Thymus (tissue), 11 donors: ENCODE measurements at regions not wholly inside any gene's neighbourhood (a gene's known extent, or its start where the extent isn't known, plus 50 kb on each side); places are given as distances from the start of the nearest gene placed in this dataset.
"Not testable (repeated sequence)": the region's sequence is repeated elsewhere in the genome, so short reads cannot be mapped to it uniquely, and the experiment has no call there.

Experiments
- DNase-seq, 9 donors: peaks; one replicate each; pipeline ENCODE4 v3.0.0-alpha.2; 2013; ENCODE audit warnings: low spot score in 9 of 9, low read depth in 6 of 9, missing footprints in 1 of 9
- H3K27ac ChIP-seq, 2 donors: one replicate each; pipeline ENCODE4 v1.5.1; 2013; ENCODE audit warnings: control low read depth in 1 of 2, low read depth in 1 of 2, low read length in 1 of 2, mild to moderate bottlenecking in 1 of 2, moderate library complexity in 1 of 2
- H3K27me3 ChIP-seq, 2 donors: one replicate each; pipeline ENCODE4 v1.5.1; 2013; ENCODE audit warnings: low read length in 1 of 2; ENCODE audit not compliant: control insufficient read depth in 2 of 2, insufficient read depth in 1 of 2
- H3K36me3 ChIP-seq, 2 donors: one replicate each; pipeline ENCODE4 v1.5.1; 2013; ENCODE audit warnings: low read length in 1 of 2, mild to moderate bottlenecking in 1 of 2, moderate library complexity in 1 of 2; ENCODE audit not compliant: control insufficient read depth in 2 of 2, insufficient read depth in 2 of 2
- H3K4me1 ChIP-seq, 2 donors: one replicate each; pipeline ENCODE4 v1.5.1; 2013; ENCODE audit warnings: low read length in 2 of 2; ENCODE audit not compliant: control insufficient read depth in 2 of 2, insufficient read depth in 2 of 2
- H3K4me3 ChIP-seq, 2 donors: one replicate each; pipeline ENCODE4 v1.5.1; 2013; ENCODE audit warnings: low read length in 2 of 2, control low read depth in 1 of 2, mild to moderate bottlenecking in 1 of 2
- H3K9me3 ChIP-seq, 2 donors: one replicate each; pipeline ENCODE4 v1.5.1; 2013; ENCODE audit warnings: low read length in 1 of 2, mild to moderate bottlenecking in 1 of 2; ENCODE audit not compliant: control insufficient read depth in 2 of 2, insufficient read depth in 1 of 2
- WGBS: extraction: QIAGEN DNeasy Blood & Tissue Kit; methylation state at CpG from one replicate; pipeline ENCODE4 v1.1.7; 2013; 5-methylcytosine and 5-hydroxymethylcytosine counted together
- donor health status: healthy.

DNA sequence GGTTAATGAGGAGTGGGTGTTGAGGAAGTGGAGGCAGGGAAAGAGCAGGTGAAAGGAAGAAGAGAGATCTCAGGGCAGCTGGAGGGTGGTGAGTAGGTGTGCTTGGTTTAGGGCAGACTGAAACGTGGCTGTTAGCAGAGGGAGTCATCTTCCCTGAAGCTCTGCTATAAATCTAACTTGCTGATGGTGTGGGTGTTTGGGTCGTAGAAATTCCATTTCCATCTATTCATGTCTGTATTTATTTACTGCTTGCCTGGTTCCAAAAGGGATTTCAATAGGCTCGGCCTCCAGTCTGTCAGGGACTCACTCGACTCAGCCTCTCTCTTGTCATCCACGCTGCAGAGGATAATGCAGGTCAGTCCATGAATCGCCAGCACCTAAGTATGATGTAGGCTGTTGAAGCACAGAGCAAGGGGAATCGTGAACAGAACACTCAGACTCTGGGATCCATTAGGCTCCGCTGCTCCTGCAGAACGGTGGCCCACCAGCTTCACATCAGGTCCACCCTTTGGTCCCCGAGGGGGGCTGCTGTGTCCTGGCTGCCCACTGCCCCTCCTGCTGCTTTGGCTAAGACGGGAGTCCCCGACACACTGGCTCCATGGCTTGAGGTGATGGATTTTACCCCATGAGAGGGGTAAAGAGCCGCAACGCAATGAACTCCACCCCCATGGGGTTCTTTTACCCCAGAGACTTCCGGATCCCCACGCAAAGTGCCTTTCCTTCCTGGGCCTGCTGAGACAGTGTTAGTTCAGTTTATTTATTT lies 156.2 kb downstream of the RHOU start:
- H3K4me1 ChIP-seq: peaks cover 0 to 17% of the 10 kb centered on the region in 2 donors
- 95% methylated on average over 16 of the region's 16 CpGs for WGBS
- no peak overlapping the region for H3K4me3 ChIP-seq
- H3K27me3 ChIP-seq: no peaks in the 10 kb centered on the region
- H3K9me3 ChIP-seq: no peaks in the 10 kb centered on the region
- no peak overlapping the region for H3K27ac ChIP-seq
- DNase-seq: no peak
- no peaks in the 10 kb centered on the region for H3K36me3 ChIP-seq

DNA sequence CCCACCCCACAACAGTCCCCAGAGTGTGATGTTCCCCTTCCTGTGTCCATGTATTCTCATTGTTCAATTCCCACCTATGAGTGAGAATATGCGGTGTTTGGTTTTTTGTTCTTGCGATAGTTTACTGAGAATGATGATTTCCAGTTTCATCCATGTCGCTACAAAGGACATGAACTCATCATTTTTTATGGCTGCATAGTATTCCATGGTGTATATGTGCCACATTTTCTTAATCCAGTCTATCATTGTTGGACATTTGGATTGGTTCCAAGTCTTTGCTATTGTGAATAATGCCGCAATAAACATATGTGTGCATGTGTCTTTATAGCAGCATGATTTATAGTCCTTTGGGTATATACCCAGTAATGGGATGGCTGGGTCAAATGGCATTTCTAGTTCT lies 156.9 kb downstream of the RHOU start:
- not testable (repeated sequence) for H3K9me3 ChIP-seq, DNase-seq, H3K4me3 ChIP-seq, H3K27me3 ChIP-seq, H3K27ac ChIP-seq, H3K36me3 ChIP-seq
- WGBS: 98% methylated on average over 3 of the region's 4 CpGs
- H3K4me1 ChIP-seq: peaks cover 0 to 17% of the 10 kb centered on the region in 2 donors

DNA sequence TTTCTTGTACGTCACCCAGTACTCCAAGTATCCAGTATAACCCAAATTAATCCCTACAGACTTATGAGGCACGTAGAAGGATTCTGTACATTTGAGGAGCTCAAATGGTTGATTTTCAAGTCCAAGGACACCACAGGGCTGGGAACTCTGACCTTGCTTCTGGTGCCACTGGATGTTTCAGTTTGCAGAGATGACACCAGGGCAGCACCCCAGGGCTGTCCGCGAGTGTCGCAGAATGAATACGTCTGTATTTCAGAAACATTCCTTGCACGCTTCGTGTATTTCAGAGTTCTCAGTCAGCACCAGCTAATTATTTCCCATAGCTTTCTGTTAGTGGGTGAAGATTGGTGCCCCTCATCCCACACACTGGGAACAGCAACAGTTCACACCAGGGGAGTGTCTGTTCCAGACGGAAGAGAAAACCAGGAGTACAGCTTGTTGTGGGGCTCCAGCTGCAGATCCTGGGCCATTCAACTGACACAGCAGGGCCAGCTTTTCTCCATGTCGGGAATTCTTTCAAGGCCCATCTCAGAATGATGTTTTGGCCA lies 159.2 kb downstream of the RHOU start:
- DNase-seq: no peak
- Histone ChIP-seq H3K27me3 (no peaks in the 10 kb centered on the region), H3K4me1 (peaks cover 0 to 29% of the 10 kb centered on the region in 2 donors), H3K27ac (no peak overlapping the region), H3K4me3 (no peak overlapping the region), H3K36me3 (no peaks in the 10 kb centered on the region), H3K9me3 (no peaks in the 10 kb centered on the region)
- whole genome bisulfite sequencing: 97% methylated on average over 10 of the region's 10 CpGs

DNA sequence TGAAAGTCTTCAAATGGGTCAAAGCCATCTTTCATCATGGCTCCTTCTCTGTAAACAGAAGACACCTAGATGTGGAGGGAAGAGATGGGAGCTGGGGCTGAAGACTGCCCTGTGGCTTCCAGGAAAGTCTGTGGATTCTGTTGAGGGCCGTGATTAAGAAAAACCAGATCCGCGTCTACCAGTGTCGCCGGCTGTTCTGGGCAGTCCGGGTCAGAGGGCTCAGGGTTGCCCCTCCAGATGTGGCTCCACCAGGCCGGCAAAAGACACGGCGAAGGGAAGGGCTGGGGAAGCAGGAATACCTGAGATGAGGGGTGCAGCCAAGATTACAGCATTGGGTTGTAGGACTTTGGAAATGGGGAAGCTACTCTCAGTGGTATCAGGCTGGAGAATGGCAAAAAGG lies 162.6 kb downstream of the RHOU start:
- no peaks in the 10 kb centered on the region for H3K27me3 ChIP-seq
- no peak overlapping the region for H3K4me3 ChIP-seq
- H3K27ac ChIP-seq: no peak overlapping the region
- no peaks in the 10 kb centered on the region for H3K36me3 ChIP-seq
- DNase-seq: no peak
- H3K9me3 ChIP-seq: no peaks in the 10 kb centered on the region
- 97% methylated on average over 9 of the region's 9 CpGs for WGBS
- peaks cover 8 to 45% of the 10 kb centered on the region in 2 donors for H3K4me1 ChIP-seq

DNA sequence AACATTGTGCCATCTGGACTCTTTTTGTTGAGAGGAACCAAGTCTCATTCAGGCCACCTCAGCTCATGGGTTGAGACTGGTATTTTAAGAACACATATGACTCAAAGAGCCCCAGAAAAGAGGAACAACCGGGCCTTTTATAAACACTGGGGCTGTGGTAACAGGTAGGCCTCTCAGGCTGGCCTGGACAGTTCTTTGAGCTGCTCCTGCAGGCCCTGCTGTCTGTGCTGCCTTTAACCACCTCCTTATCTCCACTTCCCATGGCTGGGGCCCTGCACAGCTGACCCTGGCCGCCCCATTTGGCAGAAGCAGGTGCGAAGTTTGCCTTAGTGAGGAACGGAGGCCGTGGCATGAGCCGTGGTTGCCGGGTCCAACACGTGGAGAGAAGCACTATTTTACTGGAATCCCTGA lies 163.3 kb downstream of the RHOU start:
- peaks cover 8 to 51% of the 10 kb centered on the region in 2 donors for H3K4me1 ChIP-seq
- H3K9me3 ChIP-seq: no peaks in the 10 kb centered on the region
- H3K27ac ChIP-seq: no peak overlapping the region
- no peak overlapping the region for H3K4me3 ChIP-seq
- WGBS: 30% methylated on average over 8 of the region's 8 CpGs
- no peaks in the 10 kb centered on the region for H3K36me3 ChIP-seq
- DNase-seq: peak in 1 of 9 donors; percentile 23
- no peaks in the 10 kb centered on the region for H3K27me3 ChIP-seq

DNA sequence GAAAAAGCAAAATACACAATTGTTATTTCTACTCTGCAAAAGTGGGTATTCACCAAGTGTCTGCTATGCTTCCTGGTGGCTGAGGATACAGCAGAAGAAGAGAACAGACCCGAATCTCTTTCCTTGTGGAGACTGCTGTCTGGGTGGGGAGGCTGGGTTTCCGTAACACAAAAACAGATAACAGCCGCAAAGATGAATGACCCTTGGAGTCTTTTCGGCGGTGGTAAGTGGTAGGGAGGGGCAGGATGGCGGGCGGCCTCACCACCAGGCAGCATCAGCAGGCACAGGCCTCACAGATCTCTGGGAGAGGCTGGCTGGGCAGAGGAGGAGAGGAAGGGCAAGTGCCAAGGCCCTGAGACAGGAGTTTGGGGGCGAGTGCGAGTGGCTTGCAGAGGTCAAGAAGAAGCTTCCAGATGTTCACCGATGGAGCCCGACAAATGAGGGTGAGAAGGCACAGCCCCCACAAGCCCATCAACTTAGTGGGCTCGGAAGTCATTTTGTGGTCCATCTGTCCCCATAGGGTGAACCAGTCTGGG lies 164.2 kb downstream of the RHOU start:
- no peak for DNase-seq
- Histone ChIP-seq H3K4me3 (no peak overlapping the region), H3K27me3 (no peaks in the 10 kb centered on the region), H3K27ac (peak overlapping the region in 1 of 2 donors; percentile 77), H3K4me1 (peaks cover 8 to 54% of the 10 kb centered on the region in 2 donors), H3K36me3 (no peaks in the 10 kb centered on the region), H3K9me3 (no peaks in the 10 kb centered on the region)
- WGBS: 97% methylated on average over 12 of the region's 12 CpGs

DNA sequence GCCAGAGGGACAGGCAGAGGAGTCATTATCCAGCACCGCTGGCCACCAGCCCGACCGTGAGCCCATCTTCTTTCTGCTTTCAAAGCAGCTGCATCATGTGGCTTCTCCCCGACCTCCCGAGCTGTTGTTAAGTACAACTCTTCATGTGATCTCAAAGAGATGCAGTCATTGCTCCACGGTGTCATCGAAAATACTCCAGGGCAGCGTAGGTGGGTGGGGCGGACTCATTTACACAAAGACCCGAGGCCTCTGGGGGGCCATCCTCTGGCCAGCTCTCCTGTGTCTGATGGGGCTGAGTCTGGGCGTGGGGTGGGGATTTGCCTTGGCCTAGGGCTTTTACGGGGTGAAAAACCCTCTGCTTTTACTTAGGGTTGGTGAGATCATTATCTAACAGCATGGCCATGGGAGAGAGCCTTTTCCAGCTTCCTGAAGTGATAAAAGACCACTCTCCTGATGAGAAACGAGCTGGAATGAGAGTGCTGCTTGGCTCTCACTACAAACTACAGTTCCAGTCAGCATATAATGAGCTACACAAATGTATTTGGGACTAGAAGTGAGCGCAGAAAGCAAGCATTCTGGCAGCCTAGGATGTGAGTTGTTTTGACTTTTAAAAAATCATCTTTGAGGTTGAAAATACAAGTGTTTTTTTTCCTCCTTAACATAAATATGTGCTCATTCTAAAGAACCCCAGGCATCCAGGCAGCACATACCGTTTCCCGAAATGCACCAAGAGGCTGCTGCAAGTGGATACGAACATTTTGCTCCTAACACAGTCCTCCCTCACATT lies 165.0 kb downstream of the RHOU start:
- H3K36me3 ChIP-seq: no peaks in the 10 kb centered on the region
- 86% methylated on average over 17 of the region's 17 CpGs for WGBS
- peak in 1 of 9 donors; percentile 24 for DNase-seq
- no peaks in the 10 kb centered on the region for H3K27me3 ChIP-seq
- no peaks in the 10 kb centered on the region for H3K9me3 ChIP-seq
- peak overlapping the region in 1 of 2 donors; percentile 77 for H3K27ac ChIP-seq
- H3K4me1 ChIP-seq: peaks cover 8 to 54% of the 10 kb centered on the region in 2 donors
- no peak overlapping the region for H3K4me3 ChIP-seq

DNA sequence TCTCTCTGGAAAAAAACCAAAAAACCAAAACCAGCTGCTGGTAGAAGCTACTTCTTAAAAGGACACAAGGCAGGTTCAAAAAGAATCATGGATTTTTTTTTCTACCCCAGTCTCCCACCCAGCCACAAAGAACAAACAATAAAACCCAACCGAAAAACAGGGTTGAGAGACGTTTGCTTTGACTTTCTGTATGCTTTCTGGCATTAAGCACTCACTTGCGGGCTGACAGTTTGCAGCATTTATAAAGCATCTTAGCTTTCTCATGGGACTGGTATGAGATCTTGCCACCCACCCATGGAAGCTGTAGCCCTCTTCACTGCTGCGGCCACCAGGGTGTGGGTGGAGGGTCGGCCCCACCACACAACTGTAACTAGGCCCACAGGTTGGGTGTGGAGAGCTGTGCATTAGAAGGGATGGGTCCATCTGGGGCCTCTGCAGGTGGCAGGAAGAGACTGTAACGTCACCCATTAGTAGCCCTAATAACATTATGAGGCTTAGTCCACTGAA lies 165.7 kb downstream of the RHOU start:
- Histone ChIP-seq H3K4me3 (no peak overlapping the region), H3K27ac (peak overlapping the region in 1 of 2 donors; percentile 77), H3K9me3 (no peaks in the 10 kb centered on the region), H3K36me3 (no peaks in the 10 kb centered on the region), H3K27me3 (no peaks in the 10 kb centered on the region), H3K4me1 (peaks cover 8 to 54% of the 10 kb centered on the region in 2 donors)
- 45% methylated on average over 6 of the region's 6 CpGs for WGBS
- peak in 2 of 9 donors; percentile 26 to 57 for DNase-seq
